AG09319 (cell line): ENCODE measurements at regions not wholly inside any gene's neighbourhood (a gene's known extent, or its start where the extent isn't known, plus 50 kb on each side); places are given as distances from the start of the nearest gene placed in this dataset.

Source experiments
- DNase-seq: peaks from one replicate; pipeline ENCODE4 v3.0.0-alpha.2; 2010; ENCODE audit warnings: low read depth; ENCODE audit errors: extremely low read depth
- TF ChIP-seq, protein P1 (sequence below): IDR thresholded peaks from 2 replicates; pipeline ENCODE4 v1.5.1; 2011; ENCODE audit warnings: low read depth, mild to moderate bottlenecking, inconsistent platforms, low read length, moderate library complexity

DNA sequence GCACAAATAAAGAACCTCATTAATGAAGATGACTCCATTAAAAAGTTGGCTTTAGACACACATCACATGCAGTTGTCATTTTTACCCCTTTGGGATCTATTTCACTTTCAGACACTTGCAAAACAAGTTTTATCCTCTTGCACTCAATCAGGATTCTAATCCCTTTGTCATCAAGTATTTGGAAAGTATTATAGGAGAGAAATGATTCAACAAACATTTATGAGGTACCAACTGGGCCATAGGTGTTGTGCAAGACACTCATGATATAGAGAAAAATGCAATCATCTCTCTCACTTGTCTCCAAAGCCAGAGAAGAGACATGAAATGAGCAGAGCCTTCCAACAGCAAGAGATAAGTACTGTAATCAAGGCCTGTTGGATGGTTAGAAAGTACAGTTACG is 327.7 kb downstream of the RMST start:
- no peak for DNase-seq
- TF ChIP-seq, protein P1, sequence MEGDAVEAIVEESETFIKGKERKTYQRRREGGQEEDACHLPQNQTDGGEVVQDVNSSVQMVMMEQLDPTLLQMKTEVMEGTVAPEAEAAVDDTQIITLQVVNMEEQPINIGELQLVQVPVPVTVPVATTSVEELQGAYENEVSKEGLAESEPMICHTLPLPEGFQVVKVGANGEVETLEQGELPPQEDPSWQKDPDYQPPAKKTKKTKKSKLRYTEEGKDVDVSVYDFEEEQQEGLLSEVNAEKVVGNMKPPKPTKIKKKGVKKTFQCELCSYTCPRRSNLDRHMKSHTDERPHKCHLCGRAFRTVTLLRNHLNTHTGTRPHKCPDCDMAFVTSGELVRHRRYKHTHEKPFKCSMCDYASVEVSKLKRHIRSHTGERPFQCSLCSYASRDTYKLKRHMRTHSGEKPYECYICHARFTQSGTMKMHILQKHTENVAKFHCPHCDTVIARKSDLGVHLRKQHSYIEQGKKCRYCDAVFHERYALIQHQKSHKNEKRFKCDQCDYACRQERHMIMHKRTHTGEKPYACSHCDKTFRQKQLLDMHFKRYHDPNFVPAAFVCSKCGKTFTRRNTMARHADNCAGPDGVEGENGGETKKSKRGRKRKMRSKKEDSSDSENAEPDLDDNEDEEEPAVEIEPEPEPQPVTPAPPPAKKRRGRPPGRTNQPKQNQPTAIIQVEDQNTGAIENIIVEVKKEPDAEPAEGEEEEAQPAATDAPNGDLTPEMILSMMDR = no peak

DNA sequence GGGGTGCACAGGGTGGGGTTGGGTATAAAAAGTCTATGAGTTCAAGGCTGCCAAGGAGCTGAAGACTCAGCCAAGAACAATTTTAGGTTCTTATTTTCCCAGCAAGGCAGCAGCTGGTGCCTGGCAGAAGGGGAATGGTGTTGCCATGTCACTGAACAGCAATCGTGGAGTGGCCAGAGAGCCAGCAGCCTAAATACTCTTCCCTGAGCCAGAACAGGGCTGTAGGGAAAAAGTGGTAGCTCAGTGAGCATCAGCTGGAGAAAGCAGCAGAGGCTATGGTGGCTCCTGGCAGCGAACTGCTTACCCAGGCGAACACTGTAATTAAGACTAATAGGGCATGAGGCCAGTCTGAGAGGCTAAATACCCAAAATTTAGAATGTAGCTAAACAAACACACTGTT is 334.9 kb downstream of the RMST start:
- DNase-seq = no peak
- TF ChIP-seq, protein P1 = no peak

DNA sequence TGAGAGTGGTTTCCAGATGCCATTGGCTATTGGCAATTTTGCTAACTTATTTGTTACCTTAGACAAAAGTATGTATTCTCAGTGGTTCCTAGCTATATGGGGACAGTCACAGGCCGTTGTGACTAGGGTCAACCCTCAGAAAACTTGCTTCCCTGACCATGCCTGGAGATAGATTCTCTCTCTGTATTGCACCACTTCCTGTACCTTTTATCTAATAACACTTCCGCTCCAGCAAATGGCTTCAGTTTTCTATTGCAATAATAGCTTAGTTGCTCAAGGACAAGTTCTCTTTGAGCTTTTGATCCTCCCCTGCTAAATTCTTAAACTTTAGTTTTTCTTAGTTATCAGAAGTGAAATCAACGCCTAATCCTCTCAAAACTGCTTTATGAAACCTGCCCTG is 338.0 kb downstream of the RMST start:
- TF ChIP-seq, protein P1 = no peak
- no peak for DNase-seq

DNA sequence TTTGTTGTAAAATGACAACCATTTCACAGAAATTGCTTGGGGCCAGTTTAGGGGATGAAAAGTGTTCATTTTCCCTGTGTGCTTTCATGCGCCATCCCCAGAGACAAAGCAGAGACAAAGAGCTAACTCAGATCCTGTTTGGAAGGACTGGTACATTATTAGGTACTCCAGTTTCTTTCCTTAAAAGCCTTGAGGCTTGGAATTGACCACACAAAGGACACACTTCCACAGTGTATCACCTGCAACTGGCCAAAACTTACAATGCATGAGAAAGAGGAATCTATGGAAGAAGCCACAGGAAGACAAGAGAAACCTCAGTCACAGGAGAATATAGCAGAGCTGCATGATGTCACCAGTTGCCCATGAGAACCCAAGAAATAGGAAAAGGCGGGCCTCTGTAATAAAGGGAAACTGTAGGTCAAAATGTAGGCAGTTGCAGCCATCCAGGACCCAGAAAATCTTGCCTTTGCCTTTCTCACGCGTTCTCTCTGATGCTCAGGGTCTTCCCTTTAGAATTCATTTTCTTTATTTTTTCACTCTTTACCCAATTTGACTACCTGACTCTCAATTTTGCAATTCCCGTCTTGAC is 339.0 kb downstream of the RMST start:
- TF ChIP-seq, protein P1 = no peak
- DNase-seq = no peak

DNA sequence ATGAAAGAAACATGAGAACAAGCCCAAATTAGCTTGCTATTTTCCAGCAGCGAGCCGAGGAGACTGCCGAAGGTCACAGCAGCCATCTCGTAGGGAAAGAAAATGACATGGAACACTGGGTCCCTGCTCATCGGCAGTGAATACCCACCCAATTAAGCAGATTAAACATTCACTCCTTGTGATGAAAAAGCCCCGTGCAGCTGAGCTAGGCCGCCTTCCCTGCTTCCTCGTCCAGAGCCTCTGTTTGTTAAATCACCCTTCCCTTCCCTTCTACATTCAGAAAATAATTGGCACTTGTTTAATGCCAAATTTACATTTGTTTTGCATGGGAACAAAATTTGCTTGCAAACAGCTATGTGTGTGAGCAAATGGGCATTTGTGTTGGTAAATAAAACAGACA is 342.5 kb downstream of the RMST start:
- DNase-seq = no peak
- TF ChIP-seq, protein P1 = no peak

DNA sequence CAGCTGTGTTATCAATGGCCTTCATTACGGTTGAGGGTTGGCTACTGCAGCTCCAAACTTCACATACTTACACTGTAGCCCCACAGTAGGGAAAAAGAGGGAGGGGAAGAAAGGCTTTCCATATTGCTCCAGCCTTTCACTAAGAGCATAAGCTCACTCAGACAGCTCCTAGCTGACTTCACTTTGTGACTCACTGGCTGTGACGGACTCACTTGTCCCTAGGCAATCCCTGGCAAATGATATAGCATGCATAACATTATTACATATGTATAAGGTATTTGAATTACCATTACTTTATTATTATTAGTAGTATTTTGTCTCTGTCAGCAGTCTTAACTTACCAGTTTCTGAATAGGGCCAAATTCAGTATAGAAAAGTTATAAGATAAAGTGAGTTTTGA is 350.7 kb downstream of the RMST start:
- TF ChIP-seq, protein P1 = no peak
- DNase-seq = no peak

DNA sequence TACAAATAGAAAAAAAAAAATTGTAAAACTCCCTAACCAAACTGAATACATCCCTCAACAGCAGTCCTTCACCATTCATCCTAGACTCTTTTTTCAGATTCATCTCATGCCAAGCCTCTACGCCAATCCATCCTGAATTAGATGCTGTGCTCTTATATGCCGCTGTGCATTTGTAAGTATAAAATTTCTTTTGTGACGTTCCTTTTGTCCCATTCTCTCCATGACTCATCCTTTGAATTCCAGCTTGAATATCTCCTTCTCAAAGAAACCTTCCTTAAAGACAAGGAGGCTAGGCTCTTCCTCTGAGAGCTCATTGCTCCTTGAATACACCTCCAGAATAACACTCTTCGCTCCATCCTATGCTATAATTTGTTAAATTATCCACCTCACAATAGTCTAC is 359.2 kb downstream of the RMST start:
- TF ChIP-seq, protein P1 = no peak
- DNase-seq = no peak
